HL-60 (cell line): ENCODE measurements at regions not wholly inside any gene's neighbourhood (a gene's known extent, or its start where the extent isn't known, plus 50 kb on each side); places are given as distances from the start of the nearest gene placed in this dataset.

ENCODE experiments used
- GABPA ChIP-seq: IDR thresholded peaks from 2 replicates; pipeline ENCODE4 v1.6.1; 2012; ENCODE audit warnings: low read depth
- TF ChIP-seq, protein P1 (sequence below): IDR thresholded peaks from one replicate; pipeline ENCODE4 v1.5.1; 2011; ENCODE audit warnings: low read length, control low read depth, inconsistent platforms; ENCODE audit not compliant: insufficient read depth
- TF ChIP-seq, protein P2 (sequence below): IDR thresholded peaks from 2 replicates; pipeline ENCODE4 v1.6.1; 2012; ENCODE audit warnings: low read depth; ENCODE audit not compliant: insufficient replicate concordance

DNA sequence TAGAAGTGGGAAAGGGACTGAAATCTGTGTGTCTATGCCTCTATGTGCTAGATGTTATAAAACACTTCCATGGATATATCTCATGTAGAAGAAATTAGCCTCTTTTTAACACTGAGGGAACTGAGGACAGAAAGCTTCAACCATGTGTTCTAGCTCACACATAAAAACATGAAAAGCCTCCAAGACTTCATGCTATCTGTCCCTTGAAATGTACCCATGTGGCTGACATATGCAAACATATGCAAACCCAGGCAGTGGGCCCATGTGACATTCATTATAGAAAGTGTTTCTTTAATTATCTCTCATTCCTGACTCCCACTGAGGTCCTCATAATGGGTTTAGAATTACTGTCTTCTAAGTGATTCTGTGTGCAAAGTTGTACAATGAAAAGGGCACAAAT is 134.7 kb upstream of the MAF start:
- TF ChIP-seq, protein P1, sequence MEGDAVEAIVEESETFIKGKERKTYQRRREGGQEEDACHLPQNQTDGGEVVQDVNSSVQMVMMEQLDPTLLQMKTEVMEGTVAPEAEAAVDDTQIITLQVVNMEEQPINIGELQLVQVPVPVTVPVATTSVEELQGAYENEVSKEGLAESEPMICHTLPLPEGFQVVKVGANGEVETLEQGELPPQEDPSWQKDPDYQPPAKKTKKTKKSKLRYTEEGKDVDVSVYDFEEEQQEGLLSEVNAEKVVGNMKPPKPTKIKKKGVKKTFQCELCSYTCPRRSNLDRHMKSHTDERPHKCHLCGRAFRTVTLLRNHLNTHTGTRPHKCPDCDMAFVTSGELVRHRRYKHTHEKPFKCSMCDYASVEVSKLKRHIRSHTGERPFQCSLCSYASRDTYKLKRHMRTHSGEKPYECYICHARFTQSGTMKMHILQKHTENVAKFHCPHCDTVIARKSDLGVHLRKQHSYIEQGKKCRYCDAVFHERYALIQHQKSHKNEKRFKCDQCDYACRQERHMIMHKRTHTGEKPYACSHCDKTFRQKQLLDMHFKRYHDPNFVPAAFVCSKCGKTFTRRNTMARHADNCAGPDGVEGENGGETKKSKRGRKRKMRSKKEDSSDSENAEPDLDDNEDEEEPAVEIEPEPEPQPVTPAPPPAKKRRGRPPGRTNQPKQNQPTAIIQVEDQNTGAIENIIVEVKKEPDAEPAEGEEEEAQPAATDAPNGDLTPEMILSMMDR = no peak
- TF ChIP-seq, protein P2, sequence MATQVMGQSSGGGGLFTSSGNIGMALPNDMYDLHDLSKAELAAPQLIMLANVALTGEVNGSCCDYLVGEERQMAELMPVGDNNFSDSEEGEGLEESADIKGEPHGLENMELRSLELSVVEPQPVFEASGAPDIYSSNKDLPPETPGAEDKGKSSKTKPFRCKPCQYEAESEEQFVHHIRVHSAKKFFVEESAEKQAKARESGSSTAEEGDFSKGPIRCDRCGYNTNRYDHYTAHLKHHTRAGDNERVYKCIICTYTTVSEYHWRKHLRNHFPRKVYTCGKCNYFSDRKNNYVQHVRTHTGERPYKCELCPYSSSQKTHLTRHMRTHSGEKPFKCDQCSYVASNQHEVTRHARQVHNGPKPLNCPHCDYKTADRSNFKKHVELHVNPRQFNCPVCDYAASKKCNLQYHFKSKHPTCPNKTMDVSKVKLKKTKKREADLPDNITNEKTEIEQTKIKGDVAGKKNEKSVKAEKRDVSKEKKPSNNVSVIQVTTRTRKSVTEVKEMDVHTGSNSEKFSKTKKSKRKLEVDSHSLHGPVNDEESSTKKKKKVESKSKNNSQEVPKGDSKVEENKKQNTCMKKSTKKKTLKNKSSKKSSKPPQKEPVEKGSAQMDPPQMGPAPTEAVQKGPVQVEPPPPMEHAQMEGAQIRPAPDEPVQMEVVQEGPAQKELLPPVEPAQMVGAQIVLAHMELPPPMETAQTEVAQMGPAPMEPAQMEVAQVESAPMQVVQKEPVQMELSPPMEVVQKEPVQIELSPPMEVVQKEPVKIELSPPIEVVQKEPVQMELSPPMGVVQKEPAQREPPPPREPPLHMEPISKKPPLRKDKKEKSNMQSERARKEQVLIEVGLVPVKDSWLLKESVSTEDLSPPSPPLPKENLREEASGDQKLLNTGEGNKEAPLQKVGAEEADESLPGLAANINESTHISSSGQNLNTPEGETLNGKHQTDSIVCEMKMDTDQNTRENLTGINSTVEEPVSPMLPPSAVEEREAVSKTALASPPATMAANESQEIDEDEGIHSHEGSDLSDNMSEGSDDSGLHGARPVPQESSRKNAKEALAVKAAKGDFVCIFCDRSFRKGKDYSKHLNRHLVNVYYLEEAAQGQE = no peak
- no peak for TF ChIP-seq GABPA
